Hepatocyte (in vitro differentiated cells): ENCODE measurements at regions not wholly inside any gene's neighbourhood (a gene's known extent, or its start where the extent isn't known, plus 50 kb on each side); places are given as distances from the start of the nearest gene placed in this dataset.

Experiments
- CTCF ChIP-seq: fragments of 200-600 bp; sonication (generic); IDR thresholded peaks from 2 replicates; pipeline ENCODE4 v1.5.1; 2016; ENCODE audit warnings: antibody characterized with exemption, mild to moderate bottlenecking; ENCODE audit not compliant: poor library complexity
- EZH2phosphoT487 ChIP-seq: fragments of 200-600 bp; sonication (generic); IDR thresholded peaks from one replicate; pipeline ENCODE4 v1.6.1; 2018; ENCODE audit warnings: antibody characterized with exemption, mild to moderate bottlenecking, low read depth, moderate library complexity; ENCODE audit not compliant: unreplicated experiment, severe bottlenecking

GRCh38 chr6:105622226-105622625, 219.3 kb upstream of the PREP start:
- TF ChIP-seq CTCF = no peak
- no peak for TF ChIP-seq EZH2phosphoT487
